ENCODE measurements at regions not wholly inside any gene's neighbourhood (a gene's known extent, or its start where the extent isn't known, plus 50 kb on each side); places are given as distances from the start of the nearest gene placed in this dataset.

DNA sequence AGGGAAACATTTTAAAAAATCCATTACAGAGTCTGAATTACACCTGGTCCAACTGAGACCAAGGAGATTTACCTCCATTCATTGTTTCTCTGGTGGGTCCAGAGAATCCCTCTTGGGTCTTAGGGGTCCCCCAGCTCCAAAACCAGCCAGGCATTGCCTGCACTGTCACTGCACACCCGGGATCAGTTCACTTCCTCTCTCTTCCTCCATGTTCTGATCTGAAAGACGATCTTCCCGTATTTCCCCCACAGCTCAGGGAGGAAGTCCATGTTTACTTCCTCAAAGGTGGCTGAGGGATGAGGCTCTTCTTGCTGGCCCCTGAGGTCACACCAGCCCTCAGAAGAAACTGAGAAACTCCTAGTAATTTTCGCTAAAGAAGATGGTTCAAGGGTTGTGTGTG, 159.7 kb downstream of the BMP7 start:
- TF ChIP-seq EP300 (IDR thresholded peaks at IDR 0.05; ENCODE audit: borderline replicate concordance): no peak
- no peak for TF ChIP-seq MAX (IDR thresholded peaks at IDR 0.05)
- no peak for TF ChIP-seq CREB1 (IDR thresholded peaks at IDR 0.05; ENCODE audit: low read depth)
- TF ChIP-seq YY1 (IDR thresholded peaks at IDR 0.05; ENCODE audit: low read depth): no peak
- no peak for TF ChIP-seq TEAD4 (IDR thresholded peaks at IDR 0.05)
- TF ChIP-seq TAF1 (IDR thresholded peaks at IDR 0.05; ENCODE audit: low read depth): no peak
- no peak for TF ChIP-seq RAD21 (IDR thresholded peaks at IDR 0.05; ENCODE audit: low read depth)

Measured in Ishikawa (cell line).